Large intestine (tissue), 3 donors: ENCODE measurements at regions not wholly inside any gene's neighbourhood (a gene's known extent, or its start where the extent isn't known, plus 50 kb on each side); places are given as distances from the start of the nearest gene placed in this dataset.

Experiments
- DNase-seq, 2 donors: peaks; one replicate each; pipeline versions ENCODE4 v3.0.0 to v3.0.0-alpha.2; 2013
- H3K27ac ChIP-seq: one replicate; pipeline ENCODE4 v1.5.1; 2013; ENCODE audit warnings: low read length
- H3K27me3 ChIP-seq: 2 replicates; pipeline ENCODE4 v1.6.1; 2013; ENCODE audit warnings: low read length; ENCODE audit not compliant: control insufficient read depth, insufficient read depth
- H3K36me3 ChIP-seq: 2 replicates; pipeline ENCODE4 v1.6.1; 2013; ENCODE audit warnings: low read length; ENCODE audit not compliant: control insufficient read depth, insufficient read depth
- H3K4me1 ChIP-seq: one replicate; pipeline ENCODE4 v1.6.1; 2013; ENCODE audit warnings: low read length; ENCODE audit not compliant: control insufficient read depth, insufficient read depth
- H3K4me3 ChIP-seq: one replicate; pipeline ENCODE4 v1.5.1; 2013; ENCODE audit warnings: low read length
- H3K9me3 ChIP-seq: one replicate; pipeline ENCODE4 v1.6.1; 2013; ENCODE audit warnings: mild to moderate bottlenecking, low read depth, low read length, moderate library complexity; ENCODE audit not compliant: control insufficient read depth
- WGBS: methylation state at CpG from one replicate; pipeline ENCODE4 v1.1.5; 2013; ENCODE audit warnings: low lambda C conversion rate; ENCODE audit not compliant: insufficient coverage; 5-methylcytosine and 5-hydroxymethylcytosine counted together

DNA sequence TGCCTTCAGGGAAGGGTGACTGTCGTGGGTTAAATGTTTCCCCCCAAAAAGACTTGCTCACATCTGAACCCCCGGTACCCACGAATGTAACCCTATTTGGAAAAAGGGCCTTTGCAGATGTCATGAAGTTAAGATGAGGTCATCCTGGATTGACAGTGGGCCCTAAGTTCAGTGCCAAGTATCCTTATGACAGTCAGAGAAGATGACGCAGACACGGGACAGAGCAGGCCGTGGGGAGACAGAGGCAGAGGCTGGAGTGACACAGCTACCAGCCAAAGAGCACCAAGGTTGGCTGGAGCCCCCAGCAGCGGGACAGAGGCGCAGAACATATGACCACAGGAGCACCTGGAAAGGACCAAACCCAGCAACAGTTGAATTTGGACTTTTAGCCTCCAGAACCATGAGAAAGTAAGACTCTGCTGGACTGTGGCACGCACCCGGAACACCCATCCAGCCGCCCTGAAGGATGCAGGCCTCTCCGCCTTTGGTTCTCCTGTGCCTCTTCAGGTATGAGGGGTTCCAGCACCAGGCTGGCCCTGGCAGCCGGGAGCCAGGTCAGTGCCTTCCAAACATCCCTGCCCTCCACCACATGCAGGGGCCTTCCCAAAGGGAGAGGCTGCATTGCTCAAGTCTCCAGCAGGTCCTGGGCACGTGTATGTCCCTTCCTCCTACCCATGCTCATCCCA, 104.0 kb downstream of the FOXL1 start:
- Histone ChIP-seq H3K4me3 (no peak overlapping the region), H3K9me3 (no peaks in the 10 kb centered on the region), H3K36me3 (no peaks in the 10 kb centered on the region), H3K27ac (no peak overlapping the region), H3K27me3 (peaks cover 13% of the 10 kb centered on the region), H3K4me1 (no peaks in the 10 kb centered on the region)
- no peak for DNase-seq
- no CpG with 5 or more reads among the region's 14 CpGs for WGBS

DNA sequence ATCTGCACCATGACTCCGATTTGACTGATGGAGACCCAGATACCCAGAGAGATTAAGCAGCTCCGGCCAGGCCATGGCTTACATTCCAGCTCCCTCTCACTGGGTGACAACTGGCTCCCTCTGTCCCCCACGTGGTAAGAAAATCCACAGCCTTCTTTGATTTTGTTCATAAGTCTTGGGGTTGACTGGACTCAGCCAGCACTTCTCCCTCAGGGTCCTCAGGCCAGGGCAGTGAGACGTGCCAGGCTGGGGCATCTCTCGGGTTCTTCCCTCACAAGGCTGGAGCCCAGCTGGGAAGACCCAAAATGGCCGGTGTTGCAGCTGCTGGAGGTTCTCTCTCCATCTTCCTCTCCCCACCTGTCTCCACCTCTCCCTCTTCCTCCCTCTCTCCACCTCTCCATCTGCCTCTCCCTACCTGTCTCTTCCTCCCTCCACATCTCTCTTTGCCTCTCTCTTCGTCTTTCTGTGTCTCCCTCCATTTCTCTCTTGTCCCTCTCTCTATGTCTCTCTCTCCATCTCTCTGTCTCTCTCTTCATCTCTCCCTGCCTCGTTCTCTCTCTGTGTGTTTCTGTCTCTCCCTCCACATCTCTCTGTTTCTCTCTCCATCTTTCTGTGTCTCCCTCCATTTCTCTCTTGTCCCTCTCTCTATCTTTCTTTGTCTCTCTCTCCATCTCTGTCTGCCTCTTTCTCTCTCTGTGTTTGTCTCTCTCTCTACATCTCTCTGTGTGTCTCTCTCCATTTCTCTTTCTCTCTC, 105.3 kb downstream of the FOXL1 start:
- Histone ChIP-seq H3K27me3 (peaks cover 10% of the 10 kb centered on the region), H3K4me1 (no peaks in the 10 kb centered on the region), H3K9me3 (no peaks in the 10 kb centered on the region), H3K36me3 (no peaks in the 10 kb centered on the region), H3K27ac (no peak overlapping the region), H3K4me3 (no peak overlapping the region)
- no peak for DNase-seq
- 45% methylated on average over 1 of the region's 8 CpGs for WGBS

DNA sequence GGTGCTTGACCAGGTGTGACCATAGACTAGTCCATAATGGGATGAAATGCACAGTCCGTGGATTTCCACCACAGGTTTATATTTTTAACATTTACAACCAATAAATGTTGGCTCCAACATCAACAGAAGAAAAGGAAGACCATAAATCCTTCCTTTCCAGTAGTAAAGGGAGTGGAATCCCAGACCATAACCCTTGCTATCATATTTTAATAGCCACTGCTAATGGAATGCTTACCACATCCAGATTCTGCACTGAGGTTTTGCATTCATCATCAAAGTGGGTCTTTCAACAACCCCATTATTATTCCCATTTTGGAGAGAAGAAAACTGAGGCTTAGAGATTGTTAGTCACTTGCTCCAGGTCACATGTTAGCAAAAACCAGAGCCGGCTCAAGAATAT, 106.7 kb downstream of the FOXL1 start:
- Histone ChIP-seq H3K4me1 (no peaks in the 10 kb centered on the region), H3K4me3 (no peak overlapping the region), H3K36me3 (no peaks in the 10 kb centered on the region), H3K27me3 (peaks cover 10% of the 10 kb centered on the region), H3K9me3 (no peaks in the 10 kb centered on the region), H3K27ac (no peak overlapping the region)
- WGBS, result no CpG with 5 or more reads among the region's 2 CpGs
- DNase-seq, result no peak

DNA sequence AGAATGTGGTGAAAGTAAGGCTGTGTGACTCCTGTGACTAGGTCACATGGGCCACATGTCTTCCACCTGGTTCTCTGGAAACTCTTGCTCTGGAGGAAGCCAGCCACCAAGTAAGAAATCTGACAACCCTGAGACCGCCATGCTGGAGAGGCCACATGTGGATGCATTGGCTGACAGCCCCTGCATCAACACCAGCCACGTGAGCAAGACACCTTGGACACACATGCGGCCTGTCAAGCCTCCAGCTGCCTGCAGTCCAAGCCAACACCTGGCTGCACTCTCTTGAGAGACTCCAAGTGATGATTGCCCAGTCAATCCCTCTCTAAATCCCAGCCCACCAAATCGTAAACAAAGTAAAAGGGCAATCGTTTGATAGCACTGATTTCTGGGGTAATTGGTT, 112.6 kb downstream of the FOXL1 start:
- H3K36me3 ChIP-seq, result no peaks in the 10 kb centered on the region
- H3K4me1 ChIP-seq, result no peaks in the 10 kb centered on the region
- no peak overlapping the region for H3K4me3 ChIP-seq
- H3K27ac ChIP-seq, result no peak overlapping the region
- DNase-seq, result no peak
- WGBS, result no CpG with 5 or more reads among the region's 5 CpGs
- peaks cover 36% of the 10 kb centered on the region for H3K27me3 ChIP-seq
- H3K9me3 ChIP-seq, result no peaks in the 10 kb centered on the region

DNA sequence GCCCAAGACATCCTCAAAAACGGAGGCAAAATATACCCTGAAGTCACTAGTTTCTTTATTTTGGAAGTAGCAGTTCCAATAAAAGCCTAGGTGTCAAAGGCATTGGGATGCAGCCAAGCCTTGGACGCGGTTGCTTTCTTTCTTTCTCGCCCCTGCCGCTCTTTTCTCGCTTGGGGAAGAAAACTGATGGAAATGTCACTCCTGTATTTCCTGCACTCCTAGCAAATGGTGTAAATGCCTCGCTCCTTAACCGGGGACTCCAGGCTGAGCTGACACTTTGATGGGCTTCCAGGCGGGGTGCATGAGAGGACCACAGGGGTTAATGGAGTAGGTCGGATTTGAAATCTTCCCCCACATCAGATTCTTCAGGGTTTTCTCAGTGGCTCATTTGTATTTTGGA, 114.1 kb downstream of the FOXL1 start:
- Histone ChIP-seq H3K4me1 (no peaks in the 10 kb centered on the region), H3K9me3 (no peaks in the 10 kb centered on the region), H3K36me3 (no peaks in the 10 kb centered on the region), H3K27me3 (peaks cover 36% of the 10 kb centered on the region), H3K27ac (no peak overlapping the region), H3K4me3 (no peak overlapping the region)
- DNase-seq, result no peak
- WGBS, result 25% methylated on average over 4 of the region's 10 CpGs

DNA sequence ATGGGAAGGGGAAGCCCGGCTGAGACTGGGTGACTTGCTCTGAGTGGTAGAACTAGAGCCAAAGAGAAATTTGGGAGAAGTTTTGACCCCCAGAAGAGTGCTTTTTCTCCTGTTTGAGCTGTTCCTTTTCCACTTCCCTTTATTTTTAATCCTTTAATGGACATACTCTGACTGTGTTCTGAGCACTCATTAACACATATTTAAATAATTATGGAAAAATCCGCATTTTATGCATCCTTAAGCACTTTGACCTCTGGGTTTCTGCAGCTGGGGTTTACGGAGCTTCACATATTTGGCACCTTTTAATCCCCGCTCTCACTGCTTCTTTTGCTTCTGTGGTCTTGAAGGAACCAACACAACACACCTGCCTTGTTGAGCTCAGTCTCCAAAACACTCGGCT, 114.7 kb downstream of the FOXL1 start:
- H3K36me3 ChIP-seq, result no peaks in the 10 kb centered on the region
- no peaks in the 10 kb centered on the region for H3K4me1 ChIP-seq
- no peak overlapping the region for H3K27ac ChIP-seq
- 50% methylated on average over 1 of the region's 5 CpGs for WGBS
- H3K9me3 ChIP-seq, result no peaks in the 10 kb centered on the region
- H3K27me3 ChIP-seq, result peaks cover 36% of the 10 kb centered on the region
- no peak for DNase-seq
- no peak overlapping the region for H3K4me3 ChIP-seq

DNA sequence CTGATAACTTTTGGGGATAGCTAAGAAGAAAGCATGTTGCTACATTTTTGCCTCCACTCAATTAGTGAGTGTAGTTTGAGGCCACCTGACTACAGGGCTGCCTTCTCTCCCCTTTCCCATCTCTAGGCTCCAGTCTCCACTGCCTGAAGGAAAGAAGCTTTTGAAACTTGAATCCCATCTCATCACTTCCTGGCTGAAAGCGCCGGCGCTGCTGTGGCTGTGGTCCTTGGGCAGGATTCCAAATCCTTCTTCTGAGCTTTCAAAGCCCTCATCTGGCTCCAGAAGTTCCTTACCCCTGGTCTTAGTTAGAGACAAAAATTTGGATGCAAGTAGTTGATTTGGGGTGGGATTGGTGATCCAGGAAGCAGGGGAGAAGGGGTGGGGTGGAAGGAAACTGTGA, 119.4 kb downstream of the FOXL1 start:
- no peak for DNase-seq

DNA sequence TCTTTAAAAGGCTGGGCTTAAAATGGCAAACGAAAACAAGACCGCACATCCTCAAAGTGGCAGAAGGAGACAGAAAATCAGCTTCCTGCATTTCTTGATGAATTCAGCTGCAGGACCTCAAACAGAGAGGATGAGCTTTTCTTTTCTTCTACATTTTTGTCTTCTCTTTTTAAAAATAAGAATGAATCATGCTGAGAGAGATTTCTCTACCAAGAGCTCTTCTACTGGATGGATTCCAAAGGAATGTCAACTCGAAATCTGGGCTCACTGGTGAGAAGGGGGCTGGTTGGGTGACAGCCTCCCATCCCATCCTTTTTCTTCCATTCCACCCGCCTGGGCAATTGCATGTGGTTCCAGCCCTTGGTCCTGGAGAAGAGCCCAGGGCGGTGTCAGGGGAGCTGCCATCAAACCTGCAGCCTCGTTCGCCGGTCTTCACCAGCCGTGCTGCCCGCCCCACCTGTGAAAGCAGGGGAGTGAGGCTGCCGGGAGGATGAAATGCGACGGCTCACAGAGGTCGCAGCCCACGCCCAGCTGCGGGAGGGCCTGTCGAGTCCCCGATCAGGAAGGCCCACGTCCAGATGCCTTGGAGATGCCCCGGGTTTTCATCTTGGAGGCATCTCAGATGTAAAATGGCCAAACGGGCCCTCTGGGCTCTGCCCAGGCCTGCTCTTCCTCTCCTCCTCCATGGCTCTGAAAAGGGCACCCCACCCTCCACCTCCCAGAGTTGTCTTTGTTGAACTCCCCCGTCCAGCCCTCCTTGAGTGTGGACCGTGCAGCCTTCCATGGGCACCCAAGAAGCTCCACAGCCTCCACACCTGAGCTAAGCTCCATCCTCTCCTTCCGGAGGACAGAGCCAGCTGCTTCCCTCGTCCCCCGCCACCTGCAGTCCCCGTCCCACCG, 121.9 kb downstream of the FOXL1 start:
- H3K4me1 ChIP-seq, result no peaks in the 10 kb centered on the region
- H3K36me3 ChIP-seq, result no peaks in the 10 kb centered on the region
- DNase-seq, result no peak
- WGBS, result 91% methylated on average over 2 of the region's 28 CpGs
- no peaks in the 10 kb centered on the region for H3K27me3 ChIP-seq
- no peaks in the 10 kb centered on the region for H3K9me3 ChIP-seq
- no peak overlapping the region for H3K27ac ChIP-seq
- no peak overlapping the region for H3K4me3 ChIP-seq

More for the DNA sequence above, 119.4 kb downstream of the FOXL1 start:
- WGBS, result no CpG with 5 or more reads among the region's 3 CpGs
- Histone ChIP-seq H3K27ac (no peak overlapping the region), H3K9me3 (no peaks in the 10 kb centered on the region), H3K4me1 (no peaks in the 10 kb centered on the region), H3K4me3 (no peak overlapping the region), H3K27me3 (peaks cover 17% of the 10 kb centered on the region), H3K36me3 (no peaks in the 10 kb centered on the region)

DNA sequence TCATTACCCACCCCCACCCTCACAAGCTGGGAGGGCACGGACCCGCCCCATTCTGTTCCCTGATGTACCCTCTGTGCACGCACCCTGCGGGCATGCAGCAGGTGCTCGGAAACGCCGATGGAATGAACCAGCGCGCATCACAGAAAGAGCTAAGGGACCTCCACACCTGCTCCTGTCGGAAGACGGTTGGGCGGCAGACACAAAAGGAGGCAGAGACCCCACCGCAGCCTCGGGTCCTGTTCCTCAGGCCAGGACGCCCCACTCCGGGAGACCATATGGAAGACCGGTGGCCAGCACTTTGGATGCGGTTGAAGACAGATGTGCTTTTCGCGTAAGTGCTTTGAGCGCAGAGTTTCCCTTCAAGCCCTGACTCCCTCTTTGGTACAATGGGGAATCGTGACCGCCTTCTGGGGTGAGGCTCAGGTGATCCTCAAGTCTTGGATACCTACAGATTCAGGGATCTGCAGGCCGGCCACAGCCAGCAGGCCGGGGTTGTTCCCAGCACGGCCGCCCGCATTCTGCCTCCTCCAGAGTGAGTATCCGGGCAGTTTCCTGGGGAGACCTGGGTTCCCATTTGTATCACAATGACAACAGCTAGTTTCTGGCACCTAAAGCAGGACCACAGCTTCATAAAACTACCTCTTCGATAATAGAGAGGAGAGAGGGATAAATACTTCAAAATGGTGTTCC, 123.1 kb downstream of the FOXL1 start:
- 71% methylated on average over 1 of the region's 30 CpGs for WGBS
- no peaks in the 10 kb centered on the region for H3K4me1 ChIP-seq
- DNase-seq, result no peak
- no peak overlapping the region for H3K27ac ChIP-seq
- no peaks in the 10 kb centered on the region for H3K27me3 ChIP-seq
- no peak overlapping the region for H3K4me3 ChIP-seq
- H3K9me3 ChIP-seq, result no peaks in the 10 kb centered on the region
- H3K36me3 ChIP-seq, result no peaks in the 10 kb centered on the region
